GM19240 (cell line): ENCODE measurements at regions not wholly inside any gene's neighbourhood (a gene's known extent, or its start where the extent isn't known, plus 50 kb on each side); places are given as distances from the start of the nearest gene placed in this dataset.
"Not testable (repeated sequence)": the region's sequence is repeated elsewhere in the genome, so short reads cannot be mapped to it uniquely, and the experiment has no call there.

ENCODE experiments used
- DNase-seq: peaks from one replicate; pipeline ENCODE4 v3.0.0; 2011; ENCODE audit warnings: low spot score; ENCODE audit not compliant: insufficient read length

GRCh38 chr9:33623658-33624586 lies 99.9 kb downstream of the ANKRD18B start:
- DNase-seq = peak; percentile 55

GRCh38 chr9:33628318-33628717 lies 104.3 kb downstream of the ANKRD18B start:
- DNase-seq = not testable (repeated sequence)

- DNase-seq = no peak
Measured at GRCh38 chr9:33628865-33629410, 104.9 kb downstream of the ANKRD18B start.

- DNase-seq = no peak
Measured at GRCh38 chr9:33633636-33634035, 109.6 kb downstream of the ANKRD18B start.

GRCh38 chr9:33637881-33638280 lies 113.8 kb downstream of the ANKRD18B start:
- DNase-seq = no peak

GRCh38 chr9:33638391-33638915 lies 114.4 kb downstream of the ANKRD18B start:
- no peak for DNase-seq

- no peak for DNase-seq
Measured at GRCh38 chr9:33645706-33646105, 121.7 kb downstream of the ANKRD18B start.

- no peak for DNase-seq
Measured at GRCh38 chr9:33649463-33649862, 125.4 kb downstream of the ANKRD18B start.

GRCh38 chr9:33651125-33651524 lies 127.1 kb downstream of the ANKRD18B start:
- no peak for DNase-seq

GRCh38 chr9:33659921-33660320 lies 135.4 kb upstream of the PRSS3 start:
- no peak for DNase-seq

GRCh38 chr9:33660772-33661171 lies 134.6 kb upstream of the PRSS3 start:
- no peak for DNase-seq

GRCh38 chr9:33661176-33661575 lies 134.2 kb upstream of the PRSS3 start:
- DNase-seq = no peak

GRCh38 chr9:33662871-33663270 lies 132.5 kb upstream of the PRSS3 start:
- no peak for DNase-seq

GRCh38 chr9:33676194-33676745 lies 119.1 kb upstream of the PRSS3 start:
- DNase-seq = not testable (repeated sequence)

- no peak for DNase-seq
Measured at GRCh38 chr9:33676746-33677505, 118.4 kb upstream of the PRSS3 start.

- no peak for DNase-seq
Measured at GRCh38 chr9:33677506-33677809, 117.9 kb upstream of the PRSS3 start.

GRCh38 chr9:33677961-33678360 lies 117.4 kb upstream of the PRSS3 start:
- no peak for DNase-seq

GRCh38 chr9:33682551-33682950 lies 112.8 kb upstream of the PRSS3 start:
- DNase-seq = no peak

GRCh38 chr9:33684831-33685230 lies 110.5 kb upstream of the PRSS3 start:
- no peak for DNase-seq

GRCh38 chr9:33686942-33687341 lies 108.4 kb upstream of the PRSS3 start:
- DNase-seq = no peak

- no peak for DNase-seq
Measured at GRCh38 chr9:33687779-33688178, 107.6 kb upstream of the PRSS3 start.
